ENCODE measurements at regions not wholly inside any gene's neighbourhood (a gene's known extent, or its start where the extent isn't known, plus 50 kb on each side); places are given as distances from the start of the nearest gene placed in this dataset.

DNA sequence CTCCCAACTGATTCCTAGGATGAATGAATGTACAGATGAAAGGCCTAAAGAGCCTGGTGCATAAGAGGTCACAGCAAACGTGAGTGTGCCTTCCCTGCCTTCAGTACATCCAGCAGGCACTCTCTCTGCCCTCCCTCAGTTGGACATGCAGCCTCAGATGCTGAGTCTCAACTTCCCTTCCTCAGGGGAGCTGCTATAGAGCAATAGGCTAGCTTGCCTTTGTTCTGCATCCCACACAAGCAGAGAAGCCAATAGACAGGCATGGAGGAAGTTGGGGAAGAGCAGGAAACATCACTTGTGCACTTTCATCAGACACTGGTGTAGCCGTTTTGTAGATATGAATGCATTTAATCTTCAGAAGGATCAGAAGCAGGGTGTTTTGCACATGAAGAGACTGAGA is 147.5 kb upstream of the THBS1 start (continued):
- TF ChIP-seq, protein P1, sequence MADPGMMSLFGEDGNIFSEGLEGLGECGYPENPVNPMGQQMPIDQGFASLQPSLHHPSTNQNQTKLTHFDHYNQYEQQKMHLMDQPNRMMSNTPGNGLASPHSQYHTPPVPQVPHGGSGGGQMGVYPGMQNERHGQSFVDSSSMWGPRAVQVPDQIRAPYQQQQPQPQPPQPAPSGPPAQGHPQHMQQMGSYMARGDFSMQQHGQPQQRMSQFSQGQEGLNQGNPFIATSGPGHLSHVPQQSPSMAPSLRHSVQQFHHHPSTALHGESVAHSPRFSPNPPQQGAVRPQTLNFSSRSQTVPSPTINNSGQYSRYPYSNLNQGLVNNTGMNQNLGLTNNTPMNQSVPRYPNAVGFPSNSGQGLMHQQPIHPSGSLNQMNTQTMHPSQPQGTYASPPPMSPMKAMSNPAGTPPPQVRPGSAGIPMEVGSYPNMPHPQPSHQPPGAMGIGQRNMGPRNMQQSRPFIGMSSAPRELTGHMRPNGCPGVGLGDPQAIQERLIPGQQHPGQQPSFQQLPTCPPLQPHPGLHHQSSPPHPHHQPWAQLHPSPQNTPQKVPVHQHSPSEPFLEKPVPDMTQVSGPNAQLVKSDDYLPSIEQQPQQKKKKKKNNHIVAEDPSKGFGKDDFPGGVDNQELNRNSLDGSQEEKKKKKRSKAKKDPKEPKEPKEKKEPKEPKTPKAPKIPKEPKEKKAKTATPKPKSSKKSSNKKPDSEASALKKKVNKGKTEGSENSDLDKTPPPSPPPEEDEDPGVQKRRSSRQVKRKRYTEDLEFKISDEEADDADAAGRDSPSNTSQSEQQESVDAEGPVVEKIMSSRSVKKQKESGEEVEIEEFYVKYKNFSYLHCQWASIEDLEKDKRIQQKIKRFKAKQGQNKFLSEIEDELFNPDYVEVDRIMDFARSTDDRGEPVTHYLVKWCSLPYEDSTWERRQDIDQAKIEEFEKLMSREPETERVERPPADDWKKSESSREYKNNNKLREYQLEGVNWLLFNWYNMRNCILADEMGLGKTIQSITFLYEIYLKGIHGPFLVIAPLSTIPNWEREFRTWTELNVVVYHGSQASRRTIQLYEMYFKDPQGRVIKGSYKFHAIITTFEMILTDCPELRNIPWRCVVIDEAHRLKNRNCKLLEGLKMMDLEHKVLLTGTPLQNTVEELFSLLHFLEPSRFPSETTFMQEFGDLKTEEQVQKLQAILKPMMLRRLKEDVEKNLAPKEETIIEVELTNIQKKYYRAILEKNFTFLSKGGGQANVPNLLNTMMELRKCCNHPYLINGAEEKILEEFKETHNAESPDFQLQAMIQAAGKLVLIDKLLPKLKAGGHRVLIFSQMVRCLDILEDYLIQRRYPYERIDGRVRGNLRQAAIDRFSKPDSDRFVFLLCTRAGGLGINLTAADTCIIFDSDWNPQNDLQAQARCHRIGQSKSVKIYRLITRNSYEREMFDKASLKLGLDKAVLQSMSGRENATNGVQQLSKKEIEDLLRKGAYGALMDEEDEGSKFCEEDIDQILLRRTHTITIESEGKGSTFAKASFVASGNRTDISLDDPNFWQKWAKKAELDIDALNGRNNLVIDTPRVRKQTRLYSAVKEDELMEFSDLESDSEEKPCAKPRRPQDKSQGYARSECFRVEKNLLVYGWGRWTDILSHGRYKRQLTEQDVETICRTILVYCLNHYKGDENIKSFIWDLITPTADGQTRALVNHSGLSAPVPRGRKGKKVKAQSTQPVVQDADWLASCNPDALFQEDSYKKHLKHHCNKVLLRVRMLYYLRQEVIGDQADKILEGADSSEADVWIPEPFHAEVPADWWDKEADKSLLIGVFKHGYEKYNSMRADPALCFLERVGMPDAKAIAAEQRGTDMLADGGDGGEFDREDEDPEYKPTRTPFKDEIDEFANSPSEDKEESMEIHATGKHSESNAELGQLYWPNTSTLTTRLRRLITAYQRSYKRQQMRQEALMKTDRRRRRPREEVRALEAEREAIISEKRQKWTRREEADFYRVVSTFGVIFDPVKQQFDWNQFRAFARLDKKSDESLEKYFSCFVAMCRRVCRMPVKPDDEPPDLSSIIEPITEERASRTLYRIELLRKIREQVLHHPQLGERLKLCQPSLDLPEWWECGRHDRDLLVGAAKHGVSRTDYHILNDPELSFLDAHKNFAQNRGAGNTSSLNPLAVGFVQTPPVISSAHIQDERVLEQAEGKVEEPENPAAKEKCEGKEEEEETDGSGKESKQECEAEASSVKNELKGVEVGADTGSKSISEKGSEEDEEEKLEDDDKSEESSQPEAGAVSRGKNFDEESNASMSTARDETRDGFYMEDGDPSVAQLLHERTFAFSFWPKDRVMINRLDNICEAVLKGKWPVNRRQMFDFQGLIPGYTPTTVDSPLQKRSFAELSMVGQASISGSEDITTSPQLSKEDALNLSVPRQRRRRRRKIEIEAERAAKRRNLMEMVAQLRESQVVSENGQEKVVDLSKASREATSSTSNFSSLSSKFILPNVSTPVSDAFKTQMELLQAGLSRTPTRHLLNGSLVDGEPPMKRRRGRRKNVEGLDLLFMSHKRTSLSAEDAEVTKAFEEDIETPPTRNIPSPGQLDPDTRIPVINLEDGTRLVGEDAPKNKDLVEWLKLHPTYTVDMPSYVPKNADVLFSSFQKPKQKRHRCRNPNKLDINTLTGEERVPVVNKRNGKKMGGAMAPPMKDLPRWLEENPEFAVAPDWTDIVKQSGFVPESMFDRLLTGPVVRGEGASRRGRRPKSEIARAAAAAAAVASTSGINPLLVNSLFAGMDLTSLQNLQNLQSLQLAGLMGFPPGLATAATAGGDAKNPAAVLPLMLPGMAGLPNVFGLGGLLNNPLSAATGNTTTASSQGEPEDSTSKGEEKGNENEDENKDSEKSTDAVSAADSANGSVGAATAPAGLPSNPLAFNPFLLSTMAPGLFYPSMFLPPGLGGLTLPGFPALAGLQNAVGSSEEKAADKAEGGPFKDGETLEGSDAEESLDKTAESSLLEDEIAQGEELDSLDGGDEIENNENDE (IDR thresholded peaks at IDR 0.05; ENCODE audit: insufficient replicate concordance, low read length) = no peak
- TF ChIP-seq SIN3A (conservative IDR thresholded peaks at IDR 0.05 in 1 of 2, IDR thresholded peaks at IDR 0.05 in 1 of 2; ENCODE audit: low read depth in 1 of 2, low read length in 2 of 2) (no peak), BCL11A (IDR thresholded peaks at IDR 0.05; ENCODE audit: low read depth in 2 of 2, low read length in 2 of 2) (no peak), SRF (IDR thresholded peaks at IDR 0.05; ENCODE audit: low read depth, low read length) (no peak), EZH2 (IDR thresholded peaks at IDR 0.05; ENCODE audit: low read depth, low read length, severe bottlenecking) (no peak), GTF2F1 (IDR thresholded peaks at IDR 0.05; ENCODE audit: borderline replicate concordance, low read depth, low read length) (no peak), CHD1 (IDR thresholded peaks at IDR 0.05; ENCODE audit: low read depth, low read length) (no peak), TCF12 (IDR thresholded peaks at IDR 0.05; ENCODE audit: low read depth, low read length) (no peak)
- TF ChIP-seq, protein P2, sequence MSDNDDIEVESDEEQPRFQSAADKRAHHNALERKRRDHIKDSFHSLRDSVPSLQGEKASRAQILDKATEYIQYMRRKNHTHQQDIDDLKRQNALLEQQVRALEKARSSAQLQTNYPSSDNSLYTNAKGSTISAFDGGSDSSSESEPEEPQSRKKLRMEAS (IDR thresholded peaks at IDR 0.05) = no peak
